MCF 10A (cell line): ENCODE measurements at regions not wholly inside any gene's neighbourhood (a gene's known extent, or its start where the extent isn't known, plus 50 kb on each side); places are given as distances from the start of the nearest gene placed in this dataset.

Source experiments
- BruUV-seq: library from RNA; stranded (reverse); fragments of 400-500 nt; replicated peaks from 2 replicates; lab custom pipeline; 2021; lab: Mats Ljungman, UMichigan
- CTCF ChIA-PET: fragments of 300-600 bp; sonication (Branson Sonifier 250); formaldehyde crosslinking; extraction: SDS; loops from one replicate; lab custom pipeline; 2021; ENCODE audit warnings: antibody characterized with exemption, inconsistent platforms; lab: Yijun Ruan, JAX
- POLR2A ChIA-PET: fragments of 300-600, 350-650 bp; sonication (Branson Sonifier 250); formaldehyde crosslinking; extraction: SDS; loops from one replicate; lab custom pipeline; 2020; ENCODE audit warnings: antibody characterized with exemption, inconsistent platforms; lab: Yijun Ruan, JAX
- DNase-seq: peaks from one replicate; pipeline ENCODE4 v3.0.0-alpha.2; 2018; ENCODE audit not compliant: unreplicated experiment
- H3K27ac Mint-ChIP-seq: one replicate; pipeline ENCODE4 v1.8.0; 2022; ENCODE audit warnings: mild to moderate bottlenecking, low read depth, mixed read lengths; ENCODE audit not compliant: unreplicated experiment
- H3K27me3 Mint-ChIP-seq: one replicate; pipeline ENCODE4 v1.8.0; 2022; ENCODE audit warnings: mixed read lengths; ENCODE audit not compliant: insufficient read depth, unreplicated experiment
- H3K36me3 Mint-ChIP-seq: one replicate; pipeline ENCODE4 v1.8.0; 2022; ENCODE audit warnings: mild to moderate bottlenecking, moderate library complexity, mixed read lengths; ENCODE audit not compliant: insufficient read depth, unreplicated experiment
- H3K4me1 Mint-ChIP-seq: one replicate; pipeline ENCODE4 v1.8.0; 2022; ENCODE audit warnings: mixed read lengths; ENCODE audit not compliant: insufficient read depth, unreplicated experiment
- H3K4me3 Mint-ChIP-seq: one replicate; pipeline ENCODE4 v1.8.0; 2022; ENCODE audit warnings: mild to moderate bottlenecking, moderate library complexity, mixed read lengths; ENCODE audit not compliant: unreplicated experiment
- H3K9me3 Mint-ChIP-seq: one replicate; pipeline ENCODE4 v1.8.0; 2022; ENCODE audit warnings: mixed read lengths; ENCODE audit not compliant: unreplicated experiment
- intact Hi-C: fragments of 100-400 bp; cut with micrococcal nuclease; formaldehyde crosslinking; loops from 2 replicates; pipeline ENCODE4 v1.14.1; 2022
- TF ChIP-seq, protein P1 (sequence below): fragments of 200-600 bp; IDR thresholded peaks from one replicate; pipeline ENCODE4 v1.8.0; 2022; ENCODE audit warnings: antibody characterized with exemption, mild to moderate bottlenecking; ENCODE audit not compliant: unreplicated experiment

DNA sequence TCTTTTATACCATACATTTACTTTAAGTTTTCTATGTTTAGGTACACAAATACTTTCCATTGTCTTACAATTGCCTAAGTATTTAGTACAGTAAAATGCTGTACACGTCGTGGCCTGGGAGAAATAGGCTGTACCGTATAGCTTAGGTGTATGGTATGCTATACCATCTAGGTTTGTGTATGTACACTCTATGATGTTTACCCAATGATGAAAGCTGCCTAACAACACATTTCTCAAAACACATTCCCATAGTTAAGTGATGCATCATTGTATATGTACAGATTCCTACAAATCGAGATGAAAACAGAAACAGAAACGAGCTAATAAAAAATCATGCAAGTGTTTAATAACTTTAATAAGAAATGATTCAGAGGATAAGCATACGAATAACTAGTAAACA, 51.6 kb downstream of the SPANXA2 start:
- Mint-ChIP-seq H3K27me3 (no peaks in the 10 kb centered on the region), H3K4me3 (no peak overlapping the region), H3K27ac (no peak overlapping the region), H3K9me3 (no peaks in the 10 kb centered on the region), H3K36me3 (no peaks in the 10 kb centered on the region), H3K4me1 (no peaks in the 10 kb centered on the region)
- POLR2A ChIA-PET, result no interaction called here
- CTCF ChIA-PET, result no interaction called here
- intact Hi-C loops, result no loop called here
- DNase-seq, result no peak
- BruUV-seq, result no TSS peak
- TF ChIP-seq, protein P1, sequence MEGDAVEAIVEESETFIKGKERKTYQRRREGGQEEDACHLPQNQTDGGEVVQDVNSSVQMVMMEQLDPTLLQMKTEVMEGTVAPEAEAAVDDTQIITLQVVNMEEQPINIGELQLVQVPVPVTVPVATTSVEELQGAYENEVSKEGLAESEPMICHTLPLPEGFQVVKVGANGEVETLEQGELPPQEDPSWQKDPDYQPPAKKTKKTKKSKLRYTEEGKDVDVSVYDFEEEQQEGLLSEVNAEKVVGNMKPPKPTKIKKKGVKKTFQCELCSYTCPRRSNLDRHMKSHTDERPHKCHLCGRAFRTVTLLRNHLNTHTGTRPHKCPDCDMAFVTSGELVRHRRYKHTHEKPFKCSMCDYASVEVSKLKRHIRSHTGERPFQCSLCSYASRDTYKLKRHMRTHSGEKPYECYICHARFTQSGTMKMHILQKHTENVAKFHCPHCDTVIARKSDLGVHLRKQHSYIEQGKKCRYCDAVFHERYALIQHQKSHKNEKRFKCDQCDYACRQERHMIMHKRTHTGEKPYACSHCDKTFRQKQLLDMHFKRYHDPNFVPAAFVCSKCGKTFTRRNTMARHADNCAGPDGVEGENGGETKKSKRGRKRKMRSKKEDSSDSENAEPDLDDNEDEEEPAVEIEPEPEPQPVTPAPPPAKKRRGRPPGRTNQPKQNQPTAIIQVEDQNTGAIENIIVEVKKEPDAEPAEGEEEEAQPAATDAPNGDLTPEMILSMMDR, result no peak

DNA sequence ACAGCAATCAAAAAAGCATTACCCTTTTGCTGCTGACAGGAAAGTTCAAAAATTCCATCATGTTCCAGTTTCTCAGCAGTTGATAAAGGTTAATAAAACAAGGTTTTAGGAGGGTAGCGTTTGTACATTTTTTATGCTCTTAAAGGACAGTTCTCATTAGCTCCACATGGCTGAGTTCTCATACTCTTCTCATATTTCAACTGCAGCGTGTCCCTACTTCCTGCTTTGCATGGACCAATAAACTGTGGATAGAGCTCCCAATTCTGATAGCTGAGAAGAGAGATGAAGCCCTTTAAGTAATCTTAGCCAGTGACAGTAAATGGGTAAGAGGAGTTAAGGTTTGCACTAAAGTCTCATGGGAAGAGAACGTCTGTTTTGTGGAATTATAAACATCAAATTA, 53.5 kb downstream of the SPANXA2 start:
- DNase-seq, result peak; percentile 29
- ChIA-PET POLR2A (no interaction called here), CTCF (no interaction called here)
- H3K4me1 Mint-ChIP-seq, result no peaks in the 10 kb centered on the region
- intact Hi-C loops, result no loop called here
- no peaks in the 10 kb centered on the region for H3K36me3 Mint-ChIP-seq
- no peaks in the 10 kb centered on the region for H3K9me3 Mint-ChIP-seq
- TF ChIP-seq, protein P1, result no peak
- no peak overlapping the region for H3K4me3 Mint-ChIP-seq
- no peaks in the 10 kb centered on the region for H3K27me3 Mint-ChIP-seq
- no peak overlapping the region for H3K27ac Mint-ChIP-seq
- BruUV-seq, result no TSS peak
